Calu3 (cell line): ENCODE measurements at regions not wholly inside any gene's neighbourhood (a gene's known extent, or its start where the extent isn't known, plus 50 kb on each side); places are given as distances from the start of the nearest gene placed in this dataset.

Experiments used
- BruUV-seq: library from RNA; stranded (reverse); fragments of 400-500 nt; replicated peaks from 2 replicates; lab custom pipeline; 2021; lab: Mats Ljungman, UMichigan
- CTCF ChIA-PET: fragments of 300-600 bp; sonication (Branson Sonifier 250); formaldehyde crosslinking; loops from one replicate; lab custom pipeline; 2022; ENCODE audit warnings: antibody characterized with exemption; lab: Charles Lee
- DNase-seq: peaks from one replicate; pipeline ENCODE4 v3.0.0; 2022
- H3K27ac Mint-ChIP-seq: one replicate; pipeline ENCODE4 v1.8.0; 2022; ENCODE audit warnings: mixed read lengths; ENCODE audit not compliant: unreplicated experiment
- H3K27me3 Mint-ChIP-seq: one replicate; pipeline ENCODE4 v1.8.0; 2022; ENCODE audit warnings: mixed read lengths; ENCODE audit not compliant: unreplicated experiment
- H3K36me3 Mint-ChIP-seq: one replicate; pipeline ENCODE4 v1.8.0; 2022; ENCODE audit warnings: mild to moderate bottlenecking, moderate library complexity, mixed read lengths; ENCODE audit not compliant: insufficient read depth, unreplicated experiment
- H3K4me1 Mint-ChIP-seq: one replicate; pipeline ENCODE4 v1.8.0; 2022; ENCODE audit warnings: mild to moderate bottlenecking, low read depth, mixed read lengths; ENCODE audit not compliant: unreplicated experiment
- H3K4me3 Mint-ChIP-seq: one replicate; pipeline ENCODE4 v1.8.0; 2022; ENCODE audit warnings: mild to moderate bottlenecking, low read depth, moderate library complexity, mixed read lengths; ENCODE audit not compliant: unreplicated experiment
- H3K9me3 Mint-ChIP-seq: one replicate; pipeline ENCODE4 v1.8.0; 2022; ENCODE audit warnings: low read depth, mixed read lengths; ENCODE audit not compliant: unreplicated experiment
- CTCF ChIP-seq: fragments of 200-600 bp; IDR thresholded peaks from one replicate; pipeline ENCODE4 v1.8.0; 2022; ENCODE audit warnings: antibody characterized with exemption; ENCODE audit not compliant: unreplicated experiment
- intact Hi-C: fragments of 100-400 bp; cut with micrococcal nuclease; formaldehyde crosslinking; loops from one replicate; pipeline ENCODE4 v1.10.0; 2022; ENCODE audit not compliant: unreplicated experiment

GRCh38 chr20:22752324-22752723 is 168.0 kb upstream of the FOXA2 start:
- Mint-ChIP-seq H3K4me3 (no peak overlapping the region), H3K9me3 (no peaks in the 10 kb centered on the region), H3K36me3 (no peaks in the 10 kb centered on the region), H3K27ac (no peak overlapping the region), H3K4me1 (no peaks in the 10 kb centered on the region), H3K27me3 (peaks cover 9% of the 10 kb centered on the region)
- intact Hi-C loops: no loop called here
- CTCF ChIA-PET: no interaction called here
- no peak for TF ChIP-seq CTCF
- no TSS peak for BruUV-seq
- no peak for DNase-seq

GRCh38 chr20:22757424-22758183 is 173.2 kb upstream of the FOXA2 start:
- Mint-ChIP-seq H3K4me3 (no peak overlapping the region), H3K36me3 (no peaks in the 10 kb centered on the region), H3K27ac (no peak overlapping the region), H3K9me3 (peaks cover 5% of the 10 kb centered on the region), H3K4me1 (peaks cover 11% of the 10 kb centered on the region), H3K27me3 (no peaks in the 10 kb centered on the region)
- BruUV-seq: no TSS peak
- no peak for TF ChIP-seq CTCF
- CTCF ChIA-PET: no interaction called here
- no peak for DNase-seq
- intact Hi-C loops: no loop called here

- intact Hi-C loops: no loop called here
- CTCF ChIA-PET: no interaction called here
- no TSS peak for BruUV-seq
- H3K4me1 Mint-ChIP-seq: peaks cover 11% of the 10 kb centered on the region
- no peaks in the 10 kb centered on the region for H3K27me3 Mint-ChIP-seq
- no peak for TF ChIP-seq CTCF
- H3K4me3 Mint-ChIP-seq: no peak overlapping the region
- DNase-seq: no peak
- H3K36me3 Mint-ChIP-seq: no peaks in the 10 kb centered on the region
- no peak overlapping the region for H3K27ac Mint-ChIP-seq
- H3K9me3 Mint-ChIP-seq: peaks cover 5% of the 10 kb centered on the region
Observed at GRCh38 chr20:22758815-22759214, 174.4 kb upstream of the FOXA2 start.

- no TSS peak for BruUV-seq
- Mint-ChIP-seq H3K4me3 (no peak overlapping the region), H3K27ac (peak overlapping the region; percentile 14), H3K9me3 (peaks cover 5% of the 10 kb centered on the region), H3K36me3 (no peaks in the 10 kb centered on the region), H3K4me1 (peaks cover 11% of the 10 kb centered on the region), H3K27me3 (no peaks in the 10 kb centered on the region)
- intact Hi-C loops: no loop called here
- CTCF ChIA-PET: no interaction called here
- TF ChIP-seq CTCF: no peak
- no peak for DNase-seq
Observed at GRCh38 chr20:22762576-22763256, 178.3 kb upstream of the FOXA2 start.
